ENCODE measurements at regions not wholly inside any gene's neighbourhood (a gene's known extent, or its start where the extent isn't known, plus 50 kb on each side); places are given as distances from the start of the nearest gene placed in this dataset.
A peak's percentile ranks its signal among the peaks of the same experiment; 100 is the strongest.

DNA sequence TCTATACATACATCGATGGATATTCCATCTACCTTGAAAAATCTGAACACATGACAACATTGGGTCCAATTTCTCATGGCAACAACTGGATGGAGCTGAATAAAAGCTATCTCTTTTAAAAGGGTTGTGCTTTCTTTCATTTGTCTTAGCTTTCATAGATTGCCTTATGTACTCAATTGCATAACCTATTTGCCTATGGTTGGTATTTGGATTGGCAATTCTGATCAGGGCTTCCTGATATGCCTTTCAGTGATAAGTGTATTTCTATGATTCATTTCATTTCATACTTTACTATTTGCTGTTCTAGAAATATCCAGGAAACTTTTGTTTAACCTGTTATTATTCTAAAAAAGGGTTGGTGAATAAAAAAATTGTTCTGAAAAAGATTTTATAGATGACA is 509.9 kb downstream of the GRXCR1 start:
- TF ChIP-seq, protein P1, sequence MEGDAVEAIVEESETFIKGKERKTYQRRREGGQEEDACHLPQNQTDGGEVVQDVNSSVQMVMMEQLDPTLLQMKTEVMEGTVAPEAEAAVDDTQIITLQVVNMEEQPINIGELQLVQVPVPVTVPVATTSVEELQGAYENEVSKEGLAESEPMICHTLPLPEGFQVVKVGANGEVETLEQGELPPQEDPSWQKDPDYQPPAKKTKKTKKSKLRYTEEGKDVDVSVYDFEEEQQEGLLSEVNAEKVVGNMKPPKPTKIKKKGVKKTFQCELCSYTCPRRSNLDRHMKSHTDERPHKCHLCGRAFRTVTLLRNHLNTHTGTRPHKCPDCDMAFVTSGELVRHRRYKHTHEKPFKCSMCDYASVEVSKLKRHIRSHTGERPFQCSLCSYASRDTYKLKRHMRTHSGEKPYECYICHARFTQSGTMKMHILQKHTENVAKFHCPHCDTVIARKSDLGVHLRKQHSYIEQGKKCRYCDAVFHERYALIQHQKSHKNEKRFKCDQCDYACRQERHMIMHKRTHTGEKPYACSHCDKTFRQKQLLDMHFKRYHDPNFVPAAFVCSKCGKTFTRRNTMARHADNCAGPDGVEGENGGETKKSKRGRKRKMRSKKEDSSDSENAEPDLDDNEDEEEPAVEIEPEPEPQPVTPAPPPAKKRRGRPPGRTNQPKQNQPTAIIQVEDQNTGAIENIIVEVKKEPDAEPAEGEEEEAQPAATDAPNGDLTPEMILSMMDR (conservative IDR thresholded peaks at IDR 0.05 in 1 of 2, IDR thresholded peaks at IDR 0.05 in 1 of 2; ENCODE audit: low read depth in 1 of 2, low read length in 2 of 2): no peak
- no peak for TF ChIP-seq EZH2 (IDR thresholded peaks at IDR 0.05; ENCODE audit: low read length, missing control alignments)
- no peaks in the 10 kb centered on the region for H3K36me3 ChIP-seq (ENCODE audit: control insufficient read depth, insufficient read depth, low read length)
- H2AFZ ChIP-seq (ENCODE audit: low read length): no peak overlapping the region
- H3K4me2 ChIP-seq (ENCODE audit: extremely low read depth, insufficient read depth, low read length): no peak overlapping the region
- H4K20me1 ChIP-seq (ENCODE audit: control insufficient read depth, extremely low read depth, insufficient read depth, low read length): no peaks in the 10 kb centered on the region
- no peaks in the 10 kb centered on the region for H3K9me3 ChIP-seq (ENCODE audit: control insufficient read depth, insufficient read depth, low read depth, low read length)
- no peaks in the 10 kb centered on the region for H3K27me3 ChIP-seq (ENCODE audit: control insufficient read depth, insufficient read depth, low read length)
- H3K79me2 ChIP-seq (ENCODE audit: control insufficient read depth, insufficient read depth, low read length): no peaks in the 10 kb centered on the region
- no peak for DNase-seq (ENCODE audit: low read depth in 2 of 2)
- H3K4me3 ChIP-seq (replicated peaks in 1 of 4; ENCODE audit: control extremely low read depth in 1 of 4, insufficient read depth in 1 of 4, low read depth in 3 of 4, low read length in 4 of 4): no peak overlapping the region
- no peak overlapping the region for H3K27ac ChIP-seq (ENCODE audit: insufficient read depth, low read length)
- H3K4me1 ChIP-seq (ENCODE audit: control insufficient read depth, extremely low read depth, insufficient read depth, low read length): no peaks in the 10 kb centered on the region
- no peak overlapping the region for H3K9ac ChIP-seq (ENCODE audit: insufficient read depth, low read length)

DNA sequence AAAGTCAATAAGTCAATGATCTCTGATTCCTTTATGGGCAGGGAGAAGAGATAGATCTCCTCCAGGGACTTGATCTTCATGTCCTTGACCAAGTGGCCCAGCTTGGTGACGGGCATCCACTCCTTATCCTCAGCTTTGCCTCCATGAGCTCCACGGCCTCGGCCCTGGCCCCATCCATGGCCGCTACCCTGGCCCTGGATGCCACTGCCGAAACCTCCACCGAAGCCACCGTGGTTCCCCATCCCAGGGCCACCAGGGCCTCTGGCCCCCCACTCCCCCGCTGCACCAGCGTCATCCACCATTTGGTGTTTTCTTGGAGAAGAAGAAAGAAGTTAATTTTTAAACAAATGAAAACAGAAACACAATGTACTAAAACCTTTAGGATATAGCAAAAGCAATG is 518.1 kb downstream of the GRXCR1 start:
- Histone ChIP-seq H3K9ac (ENCODE audit: insufficient read depth, low read length) (no peak overlapping the region), H3K79me2 (ENCODE audit: control insufficient read depth, insufficient read depth, low read length) (no peaks in the 10 kb centered on the region), H3K27me3 (ENCODE audit: control insufficient read depth, insufficient read depth, low read length) (no peaks in the 10 kb centered on the region), H3K27ac (ENCODE audit: insufficient read depth, low read length) (no peak overlapping the region), H3K9me3 (ENCODE audit: control insufficient read depth, insufficient read depth, low read depth, low read length) (no peaks in the 10 kb centered on the region), H3K4me1 (ENCODE audit: control insufficient read depth, extremely low read depth, insufficient read depth, low read length) (no peaks in the 10 kb centered on the region), H3K4me3 (replicated peaks in 1 of 4; ENCODE audit: control extremely low read depth in 1 of 4, insufficient read depth in 1 of 4, low read depth in 3 of 4, low read length in 4 of 4) (no peak overlapping the region), H4K20me1 (ENCODE audit: control insufficient read depth, extremely low read depth, insufficient read depth, low read length) (no peaks in the 10 kb centered on the region), H3K4me2 (ENCODE audit: extremely low read depth, insufficient read depth, low read length) (no peak overlapping the region), H2AFZ (ENCODE audit: low read length) (no peak overlapping the region), H3K36me3 (ENCODE audit: control insufficient read depth, insufficient read depth, low read length) (no peaks in the 10 kb centered on the region)
- TF ChIP-seq, protein P1 (conservative IDR thresholded peaks at IDR 0.05 in 1 of 2, IDR thresholded peaks at IDR 0.05 in 1 of 2; ENCODE audit: low read depth in 1 of 2, low read length in 2 of 2): no peak
- no peak for TF ChIP-seq EZH2 (IDR thresholded peaks at IDR 0.05; ENCODE audit: low read length, missing control alignments)
- DNase-seq (ENCODE audit: low read depth in 2 of 2): no peak

DNA sequence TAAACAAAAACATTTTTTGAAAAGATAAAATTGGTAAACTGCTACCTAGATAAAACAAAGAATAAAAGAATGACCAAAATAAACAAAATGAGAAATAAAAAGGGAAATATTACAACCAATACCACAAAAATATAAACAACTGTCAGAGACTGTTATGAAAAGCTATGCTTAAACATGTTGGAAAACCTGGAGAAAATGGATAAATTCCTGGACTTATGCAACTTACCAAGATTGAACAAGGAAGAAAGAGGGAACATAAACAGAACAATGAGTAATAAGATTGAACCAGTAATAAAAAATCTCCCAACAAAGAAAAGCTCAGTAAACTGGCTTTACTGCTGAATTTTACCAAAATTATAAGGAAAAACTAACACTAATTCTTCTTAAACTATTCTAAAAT is 518.7 kb downstream of the GRXCR1 start:
- Histone ChIP-seq H3K4me2 (ENCODE audit: extremely low read depth, insufficient read depth, low read length) (no peak overlapping the region), H2AFZ (ENCODE audit: low read length) (no peak overlapping the region), H3K9me3 (ENCODE audit: control insufficient read depth, insufficient read depth, low read depth, low read length) (no peaks in the 10 kb centered on the region), H3K79me2 (ENCODE audit: control insufficient read depth, insufficient read depth, low read length) (no peaks in the 10 kb centered on the region), H3K9ac (ENCODE audit: insufficient read depth, low read length) (no peak overlapping the region), H4K20me1 (ENCODE audit: control insufficient read depth, extremely low read depth, insufficient read depth, low read length) (no peaks in the 10 kb centered on the region), H3K27me3 (ENCODE audit: control insufficient read depth, insufficient read depth, low read length) (no peaks in the 10 kb centered on the region), H3K36me3 (ENCODE audit: control insufficient read depth, insufficient read depth, low read length) (no peaks in the 10 kb centered on the region), H3K4me3 (replicated peaks in 1 of 4; ENCODE audit: control extremely low read depth in 1 of 4, insufficient read depth in 1 of 4, low read depth in 3 of 4, low read length in 4 of 4) (no peak overlapping the region), H3K27ac (ENCODE audit: insufficient read depth, low read length) (no peak overlapping the region), H3K4me1 (ENCODE audit: control insufficient read depth, extremely low read depth, insufficient read depth, low read length) (no peaks in the 10 kb centered on the region)
- peak; percentile 36 to 87 for DNase-seq (ENCODE audit: low read depth in 2 of 2)
- no peak for TF ChIP-seq EZH2 (IDR thresholded peaks at IDR 0.05; ENCODE audit: low read length, missing control alignments)
- TF ChIP-seq, protein P1 (conservative IDR thresholded peaks at IDR 0.05 in 1 of 2, IDR thresholded peaks at IDR 0.05 in 1 of 2; ENCODE audit: low read depth in 1 of 2, low read length in 2 of 2): no peak
